MCF 10A (cell line): ENCODE measurements at regions not wholly inside any gene's neighbourhood (a gene's known extent, or its start where the extent isn't known, plus 50 kb on each side); places are given as distances from the start of the nearest gene placed in this dataset.
A peak's percentile ranks its signal among the peaks of the same experiment; 100 is the strongest.

Experiments used
- BruUV-seq: library from RNA; stranded (reverse); fragments of 400-500 nt; replicated peaks from 2 replicates; lab custom pipeline; 2021; lab: Mats Ljungman, UMichigan
- CTCF ChIA-PET: fragments of 300-600 bp; sonication (Branson Sonifier 250); formaldehyde crosslinking; extraction: SDS; loops from one replicate; lab custom pipeline; 2021; ENCODE audit warnings: antibody characterized with exemption, inconsistent platforms; lab: Yijun Ruan, JAX
- POLR2A ChIA-PET: fragments of 300-600, 350-650 bp; sonication (Branson Sonifier 250); formaldehyde crosslinking; extraction: SDS; loops from one replicate; lab custom pipeline; 2020; ENCODE audit warnings: antibody characterized with exemption, inconsistent platforms; lab: Yijun Ruan, JAX
- DNase-seq: peaks from one replicate; pipeline ENCODE4 v3.0.0-alpha.2; 2018; ENCODE audit not compliant: unreplicated experiment
- H3K27ac Mint-ChIP-seq: one replicate; pipeline ENCODE4 v1.8.0; 2022; ENCODE audit warnings: mild to moderate bottlenecking, low read depth, mixed read lengths; ENCODE audit not compliant: unreplicated experiment
- H3K27me3 Mint-ChIP-seq: one replicate; pipeline ENCODE4 v1.8.0; 2022; ENCODE audit warnings: mixed read lengths; ENCODE audit not compliant: insufficient read depth, unreplicated experiment
- H3K36me3 Mint-ChIP-seq: one replicate; pipeline ENCODE4 v1.8.0; 2022; ENCODE audit warnings: mild to moderate bottlenecking, moderate library complexity, mixed read lengths; ENCODE audit not compliant: insufficient read depth, unreplicated experiment
- H3K4me1 Mint-ChIP-seq: one replicate; pipeline ENCODE4 v1.8.0; 2022; ENCODE audit warnings: mixed read lengths; ENCODE audit not compliant: insufficient read depth, unreplicated experiment
- H3K4me3 Mint-ChIP-seq: one replicate; pipeline ENCODE4 v1.8.0; 2022; ENCODE audit warnings: mild to moderate bottlenecking, moderate library complexity, mixed read lengths; ENCODE audit not compliant: unreplicated experiment
- H3K9me3 Mint-ChIP-seq: one replicate; pipeline ENCODE4 v1.8.0; 2022; ENCODE audit warnings: mixed read lengths; ENCODE audit not compliant: unreplicated experiment
- CTCF ChIP-seq: fragments of 200-600 bp; IDR thresholded peaks from one replicate; pipeline ENCODE4 v1.8.0; 2022; ENCODE audit warnings: antibody characterized with exemption, mild to moderate bottlenecking; ENCODE audit not compliant: unreplicated experiment
- intact Hi-C: fragments of 100-400 bp; cut with micrococcal nuclease; formaldehyde crosslinking; loops from 2 replicates; pipeline ENCODE4 v1.14.1; 2022

GRCh38 chr11:94694309-94695060 lies 73.7 kb upstream of the AMOTL1 start:
- H3K27ac Mint-ChIP-seq, result peak overlapping the region; percentile 59
- H3K27me3 Mint-ChIP-seq, result no peaks in the 10 kb centered on the region
- intact Hi-C loops, result no loop called here
- H3K4me1 Mint-ChIP-seq, result peaks cover 14% of the 10 kb centered on the region
- H3K9me3 Mint-ChIP-seq, result no peaks in the 10 kb centered on the region
- no peak for DNase-seq
- no TSS peak for BruUV-seq
- CTCF ChIA-PET, result interaction anchor here (0.8 to 2.6 kb wide), 6 partner anchors 9 to 90 kb away, joined by 3 to 11 read pairs (median 4); no protein-coding TSS in a partner anchor
- TF ChIP-seq CTCF, result no peak
- POLR2A ChIA-PET, result interaction anchor here (0.6 to 4.5 kb wide), 10 partner anchors 11 to 299 kb away, joined by 3 to 40 read pairs (median 4); no protein-coding TSS in a partner anchor
- H3K4me3 Mint-ChIP-seq, result no peak overlapping the region
- no peaks in the 10 kb centered on the region for H3K36me3 Mint-ChIP-seq

GRCh38 chr11:94697156-94697555 lies 71.0 kb upstream of the AMOTL1 start:
- no peaks in the 10 kb centered on the region for H3K27me3 Mint-ChIP-seq
- DNase-seq, result no peak
- no peak overlapping the region for H3K27ac Mint-ChIP-seq
- H3K4me3 Mint-ChIP-seq, result no peak overlapping the region
- ChIA-PET CTCF (interaction anchor here (1.2 to 1.7 kb wide), 2 partner anchors 8 to 74 kb away, joined by 5 to 7 read pairs; no protein-coding TSS in a partner anchor), POLR2A (interaction anchor here (1.5 kb wide), 1 partner anchor 9 kb away, joined by 9 read pairs; no protein-coding TSS in a partner anchor)
- no peaks in the 10 kb centered on the region for H3K9me3 Mint-ChIP-seq
- no TSS peak for BruUV-seq
- intact Hi-C loops, result no loop called here
- no peak for TF ChIP-seq CTCF
- peaks cover 14% of the 10 kb centered on the region for H3K4me1 Mint-ChIP-seq
- H3K36me3 Mint-ChIP-seq, result no peaks in the 10 kb centered on the region

GRCh38 chr11:94700622-94701021 lies 67.5 kb upstream of the AMOTL1 start:
- Mint-ChIP-seq H3K9me3 (no peaks in the 10 kb centered on the region), H3K4me1 (peaks cover under 1% of the 10 kb centered on the region), H3K27me3 (no peaks in the 10 kb centered on the region), H3K36me3 (no peaks in the 10 kb centered on the region), H3K4me3 (no peak overlapping the region), H3K27ac (no peak overlapping the region)
- intact Hi-C loops, result no loop called here
- no TSS peak for BruUV-seq
- TF ChIP-seq CTCF, result no peak
- POLR2A ChIA-PET, result interaction anchor here (0.5 to 0.7 kb wide), 2 partner anchors 26 to 62 kb away, joined by 3 to 4 read pairs; no protein-coding TSS in a partner anchor
- DNase-seq, result no peak
- CTCF ChIA-PET, result interaction anchor here (2.2 kb wide), 1 partner anchor 78 kb away, joined by 8 read pairs; no protein-coding TSS in a partner anchor

GRCh38 chr11:94702481-94702880 lies 65.7 kb upstream of the AMOTL1 start:
- CTCF ChIA-PET, result interaction anchor here (0.7 kb wide), 1 partner anchor 20 kb away, joined by 4 read pairs; no protein-coding TSS in a partner anchor
- H3K36me3 Mint-ChIP-seq, result no peaks in the 10 kb centered on the region
- H3K27ac Mint-ChIP-seq, result no peak overlapping the region
- no TSS peak for BruUV-seq
- no peaks in the 10 kb centered on the region for H3K27me3 Mint-ChIP-seq
- DNase-seq, result no peak
- no peaks in the 10 kb centered on the region for H3K9me3 Mint-ChIP-seq
- POLR2A ChIA-PET, result interaction anchor here (0.7 kb wide), 1 partner anchor 407 kb away, joined by 3 read pairs; no protein-coding TSS in a partner anchor
- H3K4me1 Mint-ChIP-seq, result peaks cover 11% of the 10 kb centered on the region
- intact Hi-C loops, result no loop called here
- H3K4me3 Mint-ChIP-seq, result no peak overlapping the region
- no peak for TF ChIP-seq CTCF
